A549 (cell line): ENCODE measurements at regions not wholly inside any gene's neighbourhood (a gene's known extent, or its start where the extent isn't known, plus 50 kb on each side); places are given as distances from the start of the nearest gene placed in this dataset.
A peak's percentile ranks its signal among the peaks of the same experiment; 100 is the strongest.

Experiments
- ATAC-seq, 2 experiments: fragments of 200-7000 bp in 1 of 2; fragments of >200 bp in 1 of 2; cut with Nextera tagmentation in 1 of 2; cut with Tn5 transposase in 1 of 2; 3 replicates each; pipeline versions ENCODE4 v1.8.0 to v1.9.1; 2018 to 2020; ENCODE audit warnings: mild to moderate bottlenecking in 1 of 2, moderate library complexity in 1 of 2
- CTCF ChIA-PET: fragments of 300-600 bp; sonication (Branson Sonifier 250); formaldehyde crosslinking; extraction: SDS; loops from one replicate; lab custom pipeline; 2021; ENCODE audit warnings: antibody characterized with exemption, inconsistent platforms; lab: Yijun Ruan, JAX
- POLR2A ChIA-PET: fragments of 350-600 bp; formaldehyde crosslinking; extraction: SDS; loops from one replicate; lab custom pipeline; 2021; ENCODE audit warnings: antibody characterized with exemption, inconsistent platforms; lab: Yijun Ruan, JAX
- DNase-seq, 2 experiments: peaks; one replicate each; pipeline versions ENCODE4 v3.0.0 to v3.0.0-alpha.2; 2011 to 2016; ENCODE audit warnings: low read depth in 1 of 2, low spot score in 1 of 2
- FAIRE-seq: peaks from 2 replicates; lab custom pipeline; 2011; peaks lifted over from hg19 to GRCh38; lab: Jason Lieb, UNC
- H3K27ac ChIP-seq, 2 experiments: fragments of >200 bp; sonication (Bioruptor Twin); formaldehyde crosslinking; 3 replicates each; pipeline ENCODE4 v1.5.1; 2016 to 2017
- H3K4me1 ChIP-seq: fragments of >200 bp; sonication (Bioruptor Twin); formaldehyde crosslinking; 3 replicates; pipeline ENCODE4 v1.6.1; 2016
- H3K4me2 ChIP-seq: fragments of >200 bp; sonication (Bioruptor Twin); formaldehyde crosslinking; 3 replicates; pipeline ENCODE4 v1.6.1; 2016
- H3K4me3 ChIP-seq: fragments of >200 bp; sonication (Bioruptor Twin); formaldehyde crosslinking; 3 replicates; pipeline ENCODE4 v1.5.1; 2016
- H3K9me3 ChIP-seq: fragments of >200 bp; sonication (Bioruptor Twin); formaldehyde crosslinking; 3 replicates; pipeline ENCODE4 v1.6.1; 2016
- BHLHE40 ChIP-seq: IDR thresholded peaks from 2 replicates; pipeline ENCODE4 v1.6.1; 2012; ENCODE audit warnings: low read depth, low read length, inconsistent platforms
- CBX2 ChIP-seq: fragments of 200-600 bp; sonication (generic); IDR thresholded peaks from 2 replicates; pipeline ENCODE4 v1.6.1; 2016; ENCODE audit warnings: low read depth, mild to moderate bottlenecking, borderline replicate concordance
- CHD2 ChIP-seq: fragments of 150-350 bp; IDR thresholded peaks from 2 replicates; pipeline ENCODE4 v1.6.1; 2014; ENCODE audit warnings: low read length; ENCODE audit not compliant: partially characterized antibody
- EHMT2 ChIP-seq: fragments of 200-600 bp; sonication (generic); IDR thresholded peaks from 2 replicates; pipeline ENCODE4 v1.6.1; 2016; ENCODE audit warnings: antibody characterized with exemption, low read depth, mild to moderate bottlenecking, moderate library complexity
- ESRRA ChIP-seq: fragments of 150-350 bp; IDR thresholded peaks from 2 replicates; pipeline ENCODE4 v1.6.1; 2014; ENCODE audit warnings: mild to moderate bottlenecking, low read length, borderline replicate concordance
- GATA3 ChIP-seq: IDR thresholded peaks from 2 replicates; pipeline ENCODE4 v1.6.1; 2012; ENCODE audit warnings: borderline replicate concordance
- HDAC2 ChIP-seq: fragments of 200-600 bp; sonication (generic); IDR thresholded peaks from 2 replicates; pipeline ENCODE4 v1.6.1; 2016
- HOXA7 ChIP-seq: fragments of 250-450 bp; sonication (Bioruptor Pico); IDR thresholded peaks from 2 replicates; pipeline ENCODE4 v1.5.0; 2020; ENCODE audit warnings: mild to moderate bottlenecking, moderate library complexity
- HOXB5 ChIP-seq: fragments of 250-450 bp; sonication (Bioruptor Pico); IDR thresholded peaks from 2 replicates; pipeline ENCODE4 v1.5.0; 2020; ENCODE audit warnings: mild to moderate bottlenecking, moderate library complexity
- KDM5A ChIP-seq: fragments of 200-600 bp; sonication (generic); IDR thresholded peaks from 2 replicates; pipeline ENCODE4 v1.6.1; 2016; ENCODE audit warnings: antibody characterized with exemption, mild to moderate bottlenecking
- MAFK ChIP-seq: fragments of 450-650 bp; IDR thresholded peaks from 2 replicates; pipeline ENCODE4 v1.6.1; 2014; ENCODE audit not compliant: partially characterized antibody
- MAZ ChIP-seq: fragments of 150-350 bp; IDR thresholded peaks from 2 replicates; pipeline ENCODE4 v1.6.1; 2014; ENCODE audit warnings: antibody characterized with exemption, low read depth, low read length, borderline replicate concordance
- MYC ChIP-seq: IDR thresholded peaks from 2 replicates; pipeline ENCODE4 v1.6.1; 2012; ENCODE audit warnings: mild to moderate bottlenecking, inconsistent platforms, low read length, improper control_type of control experiment, borderline replicate concordance
- NFE2L2 ChIP-seq: fragments of 150-350 bp; conservative IDR thresholded peaks from 2 replicates; pipeline ENCODE4 v1.6.1; 2014; ENCODE audit warnings: low read length
- NR3C1 ChIP-seq: fragments of >200 bp; sonication (Bioruptor Twin); formaldehyde crosslinking; IDR thresholded peaks from 3 replicates; pipeline ENCODE4 v1.6.1; 2017
- PHF8 ChIP-seq: fragments of 200-600 bp; sonication (generic); IDR thresholded peaks from 2 replicates; pipeline ENCODE4 v1.6.1; 2016; ENCODE audit warnings: low read depth, mild to moderate bottlenecking, antibody characterized with exemption, moderate library complexity, borderline replicate concordance
- RAD21 ChIP-seq, 2 experiments: fragments of >200 bp in 1 of 2; sonication (Bioruptor Twin) in 1 of 2; formaldehyde crosslinking in 1 of 2; IDR thresholded peaks in 1 of 2; conservative IDR thresholded peaks in 1 of 2; 2 replicates in 1 of 2; 3 replicates in 1 of 2; pipeline ENCODE4 v1.6.1; 2012 to 2018; ENCODE audit warnings: inconsistent platforms in 1 of 2
- RCOR1 ChIP-seq: fragments of 150-350 bp; IDR thresholded peaks from 2 replicates; pipeline ENCODE4 v1.6.1; 2014; ENCODE audit warnings: antibody characterized with exemption, low read length, low read depth
- SREBF2 ChIP-seq: fragments of 450-650 bp; IDR thresholded peaks from 2 replicates; pipeline ENCODE4 v1.6.1; 2014; ENCODE audit warnings: mild to moderate bottlenecking, moderate library complexity
- TFCP2L1 ChIP-seq: fragments of 250-450 bp; sonication (Bioruptor Pico); IDR thresholded peaks from 2 replicates; pipeline ENCODE4 v1.5.0; 2021; ENCODE audit warnings: mild to moderate bottlenecking
- ZC3H11A ChIP-seq: fragments of 450-650 bp; IDR thresholded peaks from 2 replicates; pipeline ENCODE4 v1.6.1; 2014; ENCODE audit warnings: antibody characterized with exemption, mild to moderate bottlenecking
- ZFP36 ChIP-seq: fragments of 450-650 bp; IDR thresholded peaks from 2 replicates; pipeline ENCODE4 v1.6.1; 2014; ENCODE audit warnings: borderline replicate concordance; ENCODE audit not compliant: partially characterized antibody
- ZNF302 ChIP-seq: fragments of 250-450 bp; sonication (Bioruptor Pico); IDR thresholded peaks from 2 replicates; pipeline ENCODE4 v1.9.0; 2021; ENCODE audit warnings: inconsistent platforms, mild to moderate bottlenecking, moderate library complexity
- WGBS: methylation state at CpG from one replicate; pipeline ENCODE4 v1.1.6; 2017; ENCODE audit errors: missing lambda C conversion rate; 5-methylcytosine and 5-hydroxymethylcytosine counted together
- TF ChIP-seq, protein P1 (sequence below): IDR thresholded peaks from 2 replicates; pipeline ENCODE4 v1.6.1; 2012; ENCODE audit warnings: low read depth, borderline replicate concordance
- TF ChIP-seq, protein P2 (sequence below): fragments of >200 bp; sonication (Bioruptor Twin); formaldehyde crosslinking; IDR thresholded peaks from 3 replicates; pipeline ENCODE4 v1.6.1; 2016
- TF ChIP-seq, protein P3 (sequence below): fragments of >200 bp; sonication (Bioruptor Twin); formaldehyde crosslinking; IDR thresholded peaks from 3 replicates; pipeline ENCODE4 v1.5.1; 2016
- TF ChIP-seq, protein P4 (sequence below): fragments of 250-450 bp; sonication (Bioruptor Pico); IDR thresholded peaks from 2 replicates; pipeline ENCODE4 v1.5.0; 2020; ENCODE audit warnings: low read depth, mild to moderate bottlenecking, moderate library complexity

DNA sequence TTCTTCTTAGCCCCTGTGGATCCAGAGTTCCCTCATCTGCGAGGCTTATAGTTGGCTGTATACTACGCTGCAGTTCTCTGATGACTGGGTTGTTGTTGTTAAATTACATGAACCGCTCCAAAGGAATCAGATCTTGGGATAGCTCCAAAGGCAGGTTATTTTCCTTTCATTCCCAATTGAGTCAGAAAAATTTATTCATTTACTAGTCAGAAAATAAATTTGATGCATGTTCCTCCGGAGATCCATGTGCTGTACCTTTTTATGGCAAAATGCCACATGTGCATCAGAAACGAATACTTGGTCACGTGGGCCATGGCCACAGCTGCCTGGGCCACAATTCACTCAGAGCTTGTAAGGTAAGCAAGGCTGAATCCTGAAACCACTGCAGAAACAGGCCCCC is 304.0 kb downstream of the NR2F1-AS1 start:
- no peak overlapping the region for H3K4me2 ChIP-seq
- TF ChIP-seq MAFK (no peak), RCOR1 (no peak), NFE2L2 (no peak), RAD21 (conservative IDR thresholded peaks at IDR 0.05 in 1 of 2, IDR thresholded peaks at IDR 0.05 in 1 of 2) (no peak), ZNF302 (CRISPR knock-in tag) (no peak), ESRRA (no peak), ZFP36 (no peak), NR3C1 (no peak), MYC (no peak), HDAC2 (no peak)
- TF ChIP-seq, protein P1, sequence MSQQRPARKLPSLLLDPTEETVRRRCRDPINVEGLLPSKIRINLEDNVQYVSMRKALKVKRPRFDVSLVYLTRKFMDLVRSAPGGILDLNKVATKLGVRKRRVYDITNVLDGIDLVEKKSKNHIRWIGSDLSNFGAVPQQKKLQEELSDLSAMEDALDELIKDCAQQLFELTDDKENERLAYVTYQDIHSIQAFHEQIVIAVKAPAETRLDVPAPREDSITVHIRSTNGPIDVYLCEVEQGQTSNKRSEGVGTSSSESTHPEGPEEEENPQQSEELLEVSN, result no peak
- TF ChIP-seq, protein P2, sequence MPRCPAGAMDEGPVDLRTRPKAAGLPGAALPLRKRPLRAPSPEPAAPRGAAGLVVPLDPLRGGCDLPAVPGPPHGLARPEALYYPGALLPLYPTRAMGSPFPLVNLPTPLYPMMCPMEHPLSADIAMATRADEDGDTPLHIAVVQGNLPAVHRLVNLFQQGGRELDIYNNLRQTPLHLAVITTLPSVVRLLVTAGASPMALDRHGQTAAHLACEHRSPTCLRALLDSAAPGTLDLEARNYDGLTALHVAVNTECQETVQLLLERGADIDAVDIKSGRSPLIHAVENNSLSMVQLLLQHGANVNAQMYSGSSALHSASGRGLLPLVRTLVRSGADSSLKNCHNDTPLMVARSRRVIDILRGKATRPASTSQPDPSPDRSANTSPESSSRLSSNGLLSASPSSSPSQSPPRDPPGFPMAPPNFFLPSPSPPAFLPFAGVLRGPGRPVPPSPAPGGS, result no peak
- TF ChIP-seq, protein P3, sequence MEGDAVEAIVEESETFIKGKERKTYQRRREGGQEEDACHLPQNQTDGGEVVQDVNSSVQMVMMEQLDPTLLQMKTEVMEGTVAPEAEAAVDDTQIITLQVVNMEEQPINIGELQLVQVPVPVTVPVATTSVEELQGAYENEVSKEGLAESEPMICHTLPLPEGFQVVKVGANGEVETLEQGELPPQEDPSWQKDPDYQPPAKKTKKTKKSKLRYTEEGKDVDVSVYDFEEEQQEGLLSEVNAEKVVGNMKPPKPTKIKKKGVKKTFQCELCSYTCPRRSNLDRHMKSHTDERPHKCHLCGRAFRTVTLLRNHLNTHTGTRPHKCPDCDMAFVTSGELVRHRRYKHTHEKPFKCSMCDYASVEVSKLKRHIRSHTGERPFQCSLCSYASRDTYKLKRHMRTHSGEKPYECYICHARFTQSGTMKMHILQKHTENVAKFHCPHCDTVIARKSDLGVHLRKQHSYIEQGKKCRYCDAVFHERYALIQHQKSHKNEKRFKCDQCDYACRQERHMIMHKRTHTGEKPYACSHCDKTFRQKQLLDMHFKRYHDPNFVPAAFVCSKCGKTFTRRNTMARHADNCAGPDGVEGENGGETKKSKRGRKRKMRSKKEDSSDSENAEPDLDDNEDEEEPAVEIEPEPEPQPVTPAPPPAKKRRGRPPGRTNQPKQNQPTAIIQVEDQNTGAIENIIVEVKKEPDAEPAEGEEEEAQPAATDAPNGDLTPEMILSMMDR, result no peak
- WGBS, result 80% methylated on average over 6 of the region's 6 CpGs
- no peaks in the 10 kb centered on the region for H3K4me1 ChIP-seq
- ChIA-PET CTCF (interaction anchor here (0.8 to 1.2 kb wide), 3 partner anchors 9 to 77 kb away, joined by 3 to 4 read pairs (median 3); no protein-coding TSS in a partner anchor), POLR2A (no interaction called here)
- no peak overlapping the region for H3K27ac ChIP-seq
- DNase-seq, result no peak
- no peak for ATAC-seq
- no peak overlapping the region for H3K4me3 ChIP-seq
- no peak for FAIRE-seq
- H3K9me3 ChIP-seq, result no peaks in the 10 kb centered on the region

DNA sequence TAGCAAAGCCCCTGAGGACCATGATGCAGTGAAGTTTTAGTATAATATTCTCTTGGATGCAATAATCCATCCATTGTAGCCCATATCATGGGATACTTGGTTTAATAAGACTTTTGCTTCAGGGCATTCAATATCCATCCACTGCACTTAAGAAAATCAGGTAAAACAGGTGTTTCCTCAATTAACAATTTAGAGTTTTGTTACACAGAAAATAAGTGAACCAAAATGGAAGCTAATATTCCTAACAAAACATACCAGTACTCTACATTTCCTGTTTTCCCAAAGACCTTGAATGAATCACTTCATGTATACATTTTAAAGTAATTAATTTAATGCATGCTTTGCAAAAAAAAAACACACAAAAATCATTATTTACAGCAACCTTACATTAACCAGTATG is 305.6 kb downstream of the NR2F1-AS1 start:
- no peak for DNase-seq
- FAIRE-seq, result no peak
- ATAC-seq, result no peak
- TF ChIP-seq MAFK (peak; percentile 9), SREBF2 (no peak)
- H3K27ac ChIP-seq, result no peak overlapping the region
- ChIA-PET POLR2A (no interaction called here), CTCF (interaction anchor here (1.0 kb wide), 1 partner anchor 411 kb away, joined by 3 read pairs; no protein-coding TSS in a partner anchor)
- no peaks in the 10 kb centered on the region for H3K4me1 ChIP-seq
- H3K4me2 ChIP-seq, result no peak overlapping the region
- no peak overlapping the region for H3K4me3 ChIP-seq
- no peaks in the 10 kb centered on the region for H3K9me3 ChIP-seq

DNA sequence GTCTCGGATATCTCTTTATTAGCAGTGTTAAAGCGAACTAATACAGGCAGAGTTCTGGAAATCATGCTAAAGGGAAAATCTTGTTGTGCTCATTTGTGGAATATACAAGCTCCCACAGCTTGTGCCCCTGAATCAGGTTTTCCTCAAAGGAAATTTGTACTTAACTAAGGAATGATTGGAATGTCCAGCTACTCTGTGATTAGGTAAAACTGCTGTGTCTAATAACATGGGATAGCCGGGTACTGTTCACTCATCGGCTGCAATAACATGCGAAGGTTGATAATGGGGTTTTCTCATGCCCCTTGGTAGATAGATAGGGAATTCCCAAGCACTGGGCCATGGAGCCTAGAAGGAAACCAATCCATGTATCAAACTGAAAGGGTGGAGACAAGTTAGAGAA is 306.7 kb downstream of the NR2F1-AS1 start:
- ChIA-PET POLR2A (no interaction called here), CTCF (no interaction called here)
- no peak for TF ChIP-seq NFE2L2
- TF ChIP-seq GATA3, result no peak
- TF ChIP-seq HDAC2, result no peak
- TF ChIP-seq NR3C1, result no peak
- no peak for TF ChIP-seq CBX2
- TF ChIP-seq MAZ, result no peak
- TF ChIP-seq KDM5A, result no peak
- Histone ChIP-seq H3K4me2 (no peak overlapping the region), H3K9me3 (no peaks in the 10 kb centered on the region), H3K4me1 (no peaks in the 10 kb centered on the region), H3K4me3 (no peak overlapping the region), H3K27ac (no peak overlapping the region)
- ATAC-seq (no peak), FAIRE-seq (no peak), DNase-seq (no peak)
- 83% methylated on average over 5 of the region's 5 CpGs for WGBS

DNA sequence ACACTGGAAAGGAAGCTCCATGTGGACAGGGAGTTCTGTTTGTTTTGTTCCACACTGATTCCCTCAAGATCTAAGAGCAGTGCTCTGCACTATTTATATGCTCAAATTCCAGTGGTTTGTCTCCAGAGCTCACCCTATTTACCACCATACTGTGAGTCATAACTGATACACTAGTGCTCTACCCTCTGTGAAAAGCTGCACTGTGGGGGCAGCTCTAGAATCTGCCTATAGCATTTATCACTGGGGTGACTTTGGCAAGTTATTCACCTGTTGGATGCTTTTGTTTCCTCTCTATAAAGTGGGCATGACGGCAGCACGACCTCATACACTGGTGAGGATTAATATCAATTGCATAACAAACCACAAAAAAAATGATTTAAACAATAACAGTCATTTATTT is 307.8 kb downstream of the NR2F1-AS1 start:
- no peak overlapping the region for H3K4me3 ChIP-seq
- no peak for FAIRE-seq
- 76% methylated on average over 2 of the region's 2 CpGs for WGBS
- CTCF ChIA-PET, result no interaction called here
- DNase-seq, result no peak
- ATAC-seq, result peak in 1 of 2 experiments; percentile 30; a peak in 1 of 6 replicates
- no peaks in the 10 kb centered on the region for H3K4me1 ChIP-seq
- POLR2A ChIA-PET, result no interaction called here
- H3K9me3 ChIP-seq, result no peaks in the 10 kb centered on the region
- H3K4me2 ChIP-seq, result no peak overlapping the region
- no peak overlapping the region for H3K27ac ChIP-seq
- TF ChIP-seq CHD2, result no peak
- TF ChIP-seq HOXA7 (CRISPR knock-in tag), result no peak
- TF ChIP-seq MAFK, result no peak
- TF ChIP-seq GATA3, result no peak
- TF ChIP-seq, protein P4, sequence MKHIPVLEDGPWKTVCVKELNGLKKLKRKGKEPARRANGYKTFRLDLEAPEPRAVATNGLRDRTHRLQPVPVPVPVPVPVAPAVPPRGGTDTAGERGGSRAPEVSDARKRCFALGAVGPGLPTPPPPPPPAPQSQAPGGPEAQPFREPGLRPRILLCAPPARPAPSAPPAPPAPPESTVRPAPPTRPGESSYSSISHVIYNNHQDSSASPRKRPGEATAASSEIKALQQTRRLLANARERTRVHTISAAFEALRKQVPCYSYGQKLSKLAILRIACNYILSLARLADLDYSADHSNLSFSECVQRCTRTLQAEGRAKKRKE (CRISPR knock-in tag), result no peak
- TF ChIP-seq PHF8, result no peak
- no peak for TF ChIP-seq HOXB5 (CRISPR knock-in tag)
- no peak for TF ChIP-seq TFCP2L1 (CRISPR knock-in tag)
- no peak for TF ChIP-seq MYC
- TF ChIP-seq, protein P1, result no peak
- TF ChIP-seq ZC3H11A, result no peak
- TF ChIP-seq ZNF302 (CRISPR knock-in tag), result no peak
- TF ChIP-seq EHMT2, result no peak
- no peak for TF ChIP-seq BHLHE40
